SK-N-SH treated with all-trans-retinoic acid at 6 μM for 48 hours (cell line): ENCODE measurements at regions not wholly inside any gene's neighbourhood (a gene's known extent, or its start where the extent isn't known, plus 50 kb on each side); places are given as distances from the start of the nearest gene placed in this dataset.

Experiments used
- ATAC-seq: fragments of 200-7000 bp; cut with Tn5 transposase; 3 replicates; pipeline ENCODE4 v1.9.1; 2020; ENCODE audit warnings: mild to moderate bottlenecking, moderate library complexity
- ARNTL ChIP-seq: fragments of 450-650 bp; formaldehyde crosslinking; IDR thresholded peaks from 2 replicates; pipeline ENCODE4 v1.5.0; 2020; ENCODE audit warnings: low read depth, mild to moderate bottlenecking, moderate library complexity, borderline replicate concordance
- BACH2 ChIP-seq: fragments of 250-450 bp; sonication (Bioruptor Pico); IDR thresholded peaks from 2 replicates; pipeline ENCODE4 v1.9.0; 2021; ENCODE audit warnings: mild to moderate bottlenecking, borderline replicate concordance
- ESRRG ChIP-seq: fragments of 250-450 bp; sonication (Bioruptor Pico); IDR thresholded peaks from 2 replicates; pipeline ENCODE4 v1.6.1; 2021; ENCODE audit warnings: mild to moderate bottlenecking
- GLIS3 ChIP-seq: fragments of 250-450 bp; sonication (Bioruptor Pico); IDR thresholded peaks from 2 replicates; pipeline ENCODE4 v1.5.0; 2020; ENCODE audit warnings: mild to moderate bottlenecking, moderate library complexity
- ISL1 ChIP-seq: fragments of 250-450 bp; sonication (Bioruptor Pico); IDR thresholded peaks from 2 replicates; pipeline ENCODE4 v2.1.2; 2022; ENCODE audit warnings: mild to moderate bottlenecking, moderate library complexity
- OSR1 ChIP-seq: fragments of 250-450 bp; sonication (Bioruptor Pico); IDR thresholded peaks from 2 replicates; pipeline ENCODE4 v1.8.0; 2022; ENCODE audit warnings: moderate library complexity, mild to moderate bottlenecking, inconsistent platforms
- PPARA ChIP-seq: fragments of 250-450 bp; sonication (Bioruptor Pico); IDR thresholded peaks from 2 replicates; pipeline ENCODE4 v1.5.0; 2020; ENCODE audit warnings: mild to moderate bottlenecking, borderline replicate concordance
- RARB ChIP-seq: fragments of 250-450 bp; sonication (Bioruptor Pico); IDR thresholded peaks from 2 replicates; pipeline ENCODE4 v1.8.0; 2021; ENCODE audit warnings: mild to moderate bottlenecking, moderate library complexity
- SNAI2 ChIP-seq: fragments of 250-450 bp; sonication (Bioruptor Pico); IDR thresholded peaks from 2 replicates; pipeline ENCODE4 v1.5.0; 2020; ENCODE audit warnings: mild to moderate bottlenecking, moderate library complexity
- TCF4 ChIP-seq: fragments of 250-450 bp; sonication (Bioruptor Pico); IDR thresholded peaks from 2 replicates; pipeline ENCODE4 v1.8.0; 2021; ENCODE audit warnings: mild to moderate bottlenecking, moderate library complexity, borderline replicate concordance
- TOX ChIP-seq: fragments of 250-450 bp; sonication (Bioruptor Pico); IDR thresholded peaks from 2 replicates; pipeline ENCODE4 v1.8.0; 2021; ENCODE audit warnings: mild to moderate bottlenecking, moderate library complexity, borderline replicate concordance
- ZC3H10 ChIP-seq: fragments of 250-450 bp; sonication (Bioruptor Pico); IDR thresholded peaks from 2 replicates; pipeline ENCODE4 v1.5.1; 2021; ENCODE audit warnings: mild to moderate bottlenecking, moderate library complexity
- ZFP3 ChIP-seq: fragments of 250-450 bp; sonication (Bioruptor Pico); IDR thresholded peaks from 2 replicates; pipeline ENCODE4 v1.5.0; 2020; ENCODE audit warnings: mild to moderate bottlenecking, moderate library complexity
- ZNF565 ChIP-seq: fragments of 450-650 bp; formaldehyde crosslinking; conservative IDR thresholded peaks from 2 replicates; pipeline ENCODE4 v1.5.0; 2020; ENCODE audit warnings: low read depth, mild to moderate bottlenecking, moderate library complexity
- ZNF70 ChIP-seq: fragments of 450-650 bp; formaldehyde crosslinking; IDR thresholded peaks from 2 replicates; pipeline ENCODE4 v1.5.0; 2020; ENCODE audit warnings: mild to moderate bottlenecking, moderate library complexity
- ZNF8 ChIP-seq: fragments of 450-650 bp; formaldehyde crosslinking; IDR thresholded peaks from 2 replicates; pipeline ENCODE4 v1.5.0; 2020; ENCODE audit warnings: mild to moderate bottlenecking, moderate library complexity
- TF ChIP-seq, protein P1 (sequence below): fragments of 250-450 bp; sonication (Bioruptor Pico); IDR thresholded peaks from 2 replicates; pipeline ENCODE4 v1.5.0; 2020; ENCODE audit warnings: mild to moderate bottlenecking, moderate library complexity
- TF ChIP-seq, protein P2 (sequence below): fragments of 250-450 bp; sonication (Bioruptor Pico); IDR thresholded peaks from 2 replicates; pipeline ENCODE4 v1.8.0; 2021; ENCODE audit warnings: low read depth, mild to moderate bottlenecking, moderate library complexity, borderline replicate concordance
- TF ChIP-seq, protein P3 (sequence below): fragments of 250-450 bp; sonication (Bioruptor Pico); IDR thresholded peaks from 2 replicates; pipeline ENCODE4 v1.8.0; 2020; ENCODE audit warnings: mild to moderate bottlenecking, moderate library complexity, borderline replicate concordance
- TF ChIP-seq, protein P4 (sequence below): fragments of 250-450 bp; sonication (Bioruptor Pico); IDR thresholded peaks from 2 replicates; pipeline ENCODE4 v1.5.1; 2021; ENCODE audit warnings: mild to moderate bottlenecking, moderate library complexity

DNA sequence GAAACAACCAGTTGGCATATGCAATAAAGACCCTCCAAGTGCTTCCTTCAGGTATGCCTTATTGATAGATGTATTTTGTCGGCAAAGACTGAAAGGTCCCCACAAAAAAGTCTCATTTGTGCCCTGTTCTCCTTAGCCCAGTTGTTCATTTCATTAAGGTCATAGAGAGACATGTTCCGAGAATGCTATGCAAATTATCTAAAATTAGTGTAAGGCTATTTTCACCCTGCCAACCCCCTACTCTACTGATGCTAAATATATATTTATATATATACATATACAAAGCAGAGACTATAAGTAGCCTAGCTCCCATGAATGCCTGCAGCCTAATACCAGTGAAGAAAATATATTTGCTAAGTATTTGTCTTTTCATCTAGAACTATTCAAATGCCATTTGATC, 96.7 kb upstream of the ADO start:
- TF ChIP-seq ZNF8 (CRISPR knock-in tag) (no peak), ISL1 (CRISPR knock-in tag) (no peak), SNAI2 (CRISPR knock-in tag) (no peak), ZC3H10 (no peak), TOX (no peak), PPARA (CRISPR knock-in tag) (no peak), TCF4 (no peak), RARB (CRISPR knock-in tag) (no peak), OSR1 (CRISPR knock-in tag) (no peak), ESRRG (CRISPR knock-in tag) (no peak), ZNF565 (CRISPR knock-in tag) (no peak), ZNF70 (CRISPR knock-in tag) (no peak), ZFP3 (no peak), ARNTL (CRISPR knock-in tag) (no peak), BACH2 (no peak)
- TF ChIP-seq, protein P1, sequence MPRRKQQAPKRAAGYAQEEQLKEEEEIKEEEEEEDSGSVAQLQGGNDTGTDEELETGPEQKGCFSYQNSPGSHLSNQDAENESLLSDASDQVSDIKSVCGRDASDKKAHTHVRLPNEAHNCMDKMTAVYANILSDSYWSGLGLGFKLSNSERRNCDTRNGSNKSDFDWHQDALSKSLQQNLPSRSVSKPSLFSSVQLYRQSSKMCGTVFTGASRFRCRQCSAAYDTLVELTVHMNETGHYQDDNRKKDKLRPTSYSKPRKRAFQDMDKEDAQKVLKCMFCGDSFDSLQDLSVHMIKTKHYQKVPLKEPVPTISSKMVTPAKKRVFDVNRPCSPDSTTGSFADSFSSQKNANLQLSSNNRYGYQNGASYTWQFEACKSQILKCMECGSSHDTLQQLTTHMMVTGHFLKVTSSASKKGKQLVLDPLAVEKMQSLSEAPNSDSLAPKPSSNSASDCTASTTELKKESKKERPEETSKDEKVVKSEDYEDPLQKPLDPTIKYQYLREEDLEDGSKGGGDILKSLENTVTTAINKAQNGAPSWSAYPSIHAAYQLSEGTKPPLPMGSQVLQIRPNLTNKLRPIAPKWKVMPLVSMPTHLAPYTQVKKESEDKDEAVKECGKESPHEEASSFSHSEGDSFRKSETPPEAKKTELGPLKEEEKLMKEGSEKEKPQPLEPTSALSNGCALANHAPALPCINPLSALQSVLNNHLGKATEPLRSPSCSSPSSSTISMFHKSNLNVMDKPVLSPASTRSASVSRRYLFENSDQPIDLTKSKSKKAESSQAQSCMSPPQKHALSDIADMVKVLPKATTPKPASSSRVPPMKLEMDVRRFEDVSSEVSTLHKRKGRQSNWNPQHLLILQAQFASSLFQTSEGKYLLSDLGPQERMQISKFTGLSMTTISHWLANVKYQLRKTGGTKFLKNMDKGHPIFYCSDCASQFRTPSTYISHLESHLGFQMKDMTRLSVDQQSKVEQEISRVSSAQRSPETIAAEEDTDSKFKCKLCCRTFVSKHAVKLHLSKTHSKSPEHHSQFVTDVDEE (CRISPR knock-in tag) = no peak
- TF ChIP-seq, protein P2, sequence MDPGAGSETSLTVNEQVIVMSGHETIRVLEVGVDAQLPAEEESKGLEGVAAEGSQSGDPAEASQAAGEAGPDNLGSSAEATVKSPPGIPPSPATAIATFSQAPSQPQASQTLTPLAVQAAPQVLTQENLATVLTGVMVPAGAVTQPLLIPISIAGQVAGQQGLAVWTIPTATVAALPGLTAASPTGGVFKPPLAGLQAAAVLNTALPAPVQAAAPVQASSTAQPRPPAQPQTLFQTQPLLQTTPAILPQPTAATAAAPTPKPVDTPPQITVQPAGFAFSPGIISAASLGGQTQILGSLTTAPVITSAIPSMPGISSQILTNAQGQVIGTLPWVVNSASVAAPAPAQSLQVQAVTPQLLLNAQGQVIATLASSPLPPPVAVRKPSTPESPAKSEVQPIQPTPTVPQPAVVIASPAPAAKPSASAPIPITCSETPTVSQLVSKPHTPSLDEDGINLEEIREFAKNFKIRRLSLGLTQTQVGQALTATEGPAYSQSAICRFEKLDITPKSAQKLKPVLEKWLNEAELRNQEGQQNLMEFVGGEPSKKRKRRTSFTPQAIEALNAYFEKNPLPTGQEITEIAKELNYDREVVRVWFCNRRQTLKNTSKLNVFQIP (CRISPR knock-in tag) = no peak
- TF ChIP-seq, protein P3, sequence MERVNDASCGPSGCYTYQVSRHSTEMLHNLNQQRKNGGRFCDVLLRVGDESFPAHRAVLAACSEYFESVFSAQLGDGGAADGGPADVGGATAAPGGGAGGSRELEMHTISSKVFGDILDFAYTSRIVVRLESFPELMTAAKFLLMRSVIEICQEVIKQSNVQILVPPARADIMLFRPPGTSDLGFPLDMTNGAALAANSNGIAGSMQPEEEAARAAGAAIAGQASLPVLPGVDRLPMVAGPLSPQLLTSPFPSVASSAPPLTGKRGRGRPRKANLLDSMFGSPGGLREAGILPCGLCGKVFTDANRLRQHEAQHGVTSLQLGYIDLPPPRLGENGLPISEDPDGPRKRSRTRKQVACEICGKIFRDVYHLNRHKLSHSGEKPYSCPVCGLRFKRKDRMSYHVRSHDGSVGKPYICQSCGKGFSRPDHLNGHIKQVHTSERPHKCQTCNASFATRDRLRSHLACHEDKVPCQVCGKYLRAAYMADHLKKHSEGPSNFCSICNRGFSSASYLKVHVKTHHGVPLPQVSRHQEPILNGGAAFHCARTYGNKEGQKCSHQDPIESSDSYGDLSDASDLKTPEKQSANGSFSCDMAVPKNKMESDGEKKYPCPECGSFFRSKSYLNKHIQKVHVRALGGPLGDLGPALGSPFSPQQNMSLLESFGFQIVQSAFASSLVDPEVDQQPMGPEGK = no peak
- TF ChIP-seq, protein P4, sequence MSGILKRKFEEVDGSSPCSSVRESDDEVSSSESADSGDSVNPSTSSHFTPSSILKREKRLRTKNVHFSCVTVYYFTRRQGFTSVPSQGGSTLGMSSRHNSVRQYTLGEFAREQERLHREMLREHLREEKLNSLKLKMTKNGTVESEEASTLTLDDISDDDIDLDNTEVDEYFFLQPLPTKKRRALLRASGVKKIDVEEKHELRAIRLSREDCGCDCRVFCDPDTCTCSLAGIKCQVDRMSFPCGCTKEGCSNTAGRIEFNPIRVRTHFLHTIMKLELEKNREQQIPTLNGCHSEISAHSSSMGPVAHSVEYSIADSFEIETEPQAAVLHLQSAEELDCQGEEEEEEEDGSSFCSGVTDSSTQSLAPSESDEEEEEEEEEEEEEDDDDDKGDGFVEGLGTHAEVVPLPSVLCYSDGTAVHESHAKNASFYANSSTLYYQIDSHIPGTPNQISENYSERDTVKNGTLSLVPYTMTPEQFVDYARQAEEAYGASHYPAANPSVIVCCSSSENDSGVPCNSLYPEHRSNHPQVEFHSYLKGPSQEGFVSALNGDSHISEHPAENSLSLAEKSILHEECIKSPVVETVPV = no peak
- no peak for ATAC-seq

DNA sequence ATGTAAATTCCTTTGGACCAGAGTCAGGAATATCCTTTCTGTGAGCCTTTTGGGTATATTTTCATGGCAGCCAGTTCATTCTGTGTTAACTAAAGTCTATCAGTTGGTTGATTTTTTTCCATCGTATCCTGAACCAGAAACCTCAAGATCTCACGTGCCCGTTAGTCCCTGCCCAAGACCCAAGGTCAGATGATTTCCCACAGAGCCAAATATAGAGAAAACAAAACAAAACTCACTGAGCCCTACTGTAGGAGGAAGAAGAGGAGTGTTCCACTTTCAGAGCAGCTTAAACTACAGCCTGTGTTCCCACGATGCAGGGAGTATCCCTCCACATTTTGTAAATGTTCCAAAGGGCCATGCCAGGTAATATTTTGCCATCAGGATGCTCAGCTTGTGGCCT, 96.0 kb upstream of the ADO start:
- ATAC-seq = no peak
- no peak for TF ChIP-seq ZNF565 (CRISPR knock-in tag)
- TF ChIP-seq, protein P4 = no peak
- TF ChIP-seq ZNF70 (CRISPR knock-in tag) = no peak
- TF ChIP-seq, protein P1 (CRISPR knock-in tag) = no peak
- no peak for TF ChIP-seq ZNF8 (CRISPR knock-in tag)
- TF ChIP-seq, protein P3 = no peak
- no peak for TF ChIP-seq GLIS3 (CRISPR knock-in tag)
